Aorta (tissue), 5 donors: ENCODE measurements at regions not wholly inside any gene's neighbourhood (a gene's known extent, or its start where the extent isn't known, plus 50 kb on each side); places are given as distances from the start of the nearest gene placed in this dataset.
A peak's percentile ranks its signal among the peaks of the same experiment; 100 is the strongest.

Experiments used
- ATAC-seq: fragments of 200-7000 bp; cut with Tn5 transposase; one replicate; pipeline ENCODE4 v1.9.1; 2022; ENCODE audit warnings: moderate library complexity; ENCODE audit not compliant: low FRiP score
- DNase-seq, 2 donors: peaks; one replicate each; pipeline ENCODE4 v3.0.0-alpha.2; 2020
- H3K27ac ChIP-seq, 2 donors: one replicate each; pipeline ENCODE4 v1.5.1; 2013; ENCODE audit warnings: low read length in 2 of 2, mild to moderate bottlenecking in 2 of 2, moderate library complexity in 2 of 2, control low read depth in 1 of 2, inconsistent platforms in 1 of 2, low read depth in 1 of 2
- H3K27me3 ChIP-seq, 2 donors: one replicate each; pipeline ENCODE4 v1.6.1; 2013; ENCODE audit warnings: control low read depth in 1 of 2, low read length in 1 of 2, mild to moderate bottlenecking in 1 of 2, moderate library complexity in 1 of 2; ENCODE audit not compliant: insufficient read depth in 2 of 2, control insufficient read depth in 1 of 2
- H3K36me3 ChIP-seq, 2 donors: one replicate each; pipeline ENCODE4 v1.6.1; 2013; ENCODE audit warnings: control low read depth in 1 of 2, low read length in 1 of 2, mild to moderate bottlenecking in 1 of 2; ENCODE audit not compliant: insufficient read depth in 2 of 2, control insufficient read depth in 1 of 2
- H3K4me1 ChIP-seq, 2 donors: one replicate each; pipeline ENCODE4 v1.6.1; 2013; ENCODE audit warnings: low read length in 2 of 2, control low read depth in 1 of 2, mild to moderate bottlenecking in 1 of 2, moderate library complexity in 1 of 2; ENCODE audit not compliant: insufficient read depth in 2 of 2, control insufficient read depth in 1 of 2
- H3K4me3 ChIP-seq, 2 donors: one replicate each; pipeline ENCODE4 v1.5.1; 2013; ENCODE audit warnings: low read length in 2 of 2, control low read depth in 1 of 2, mild to moderate bottlenecking in 1 of 2
- H3K9me3 ChIP-seq: one replicate; pipeline ENCODE4 v1.6.1; 2013; ENCODE audit warnings: mild to moderate bottlenecking, low read length; ENCODE audit not compliant: control insufficient read depth
- whole genome bisulfite sequencing, 2 donors: extraction: QIAGEN DNeasy Blood & Tissue Kit; methylation state at CpG; one replicate each; pipeline ENCODE4 v1.1.7; 2013; 5-methylcytosine and 5-hydroxymethylcytosine counted together
- intact Hi-C, 2 donors: fragments of 100-400 bp; cut with DNase I; formaldehyde crosslinking; loops; one replicate each; pipeline versions ENCODE4 v1.14.2 to v1.15.0; 2022
- donor health status: healthy with polysubstance abuse.
- donor health status: Bipolar disorder and iron deficiency.
- donor health status: DM: no; HTN: no; CAD: no.
- donor health status: DM: no; HTN: no; CAD: no.
- donor health status: DM: yes; HTN: yes; CAD: no.

GRCh38 chr7:130996205-130996832 is 262.3 kb upstream of the KLF14 start:
- Histone ChIP-seq H3K36me3 (no peaks in the 10 kb centered on the region), H3K4me1 (peaks cover 0 to 15% of the 10 kb centered on the region in 2 donors), H3K4me3 (no peak overlapping the region), H3K27ac (no peak overlapping the region), H3K27me3 (no peaks in the 10 kb centered on the region), H3K9me3 (no peaks in the 10 kb centered on the region)
- ATAC-seq (no peak), DNase-seq (no peak)
- 14 to 18% methylated on average over 5 of the region's 5 CpGs for WGBS, 2 donors
- intact Hi-C loops = no loop called here

- Histone ChIP-seq H3K4me1 (peaks cover 0 to 15% of the 10 kb centered on the region in 2 donors), H3K27ac (peak overlapping the region in 1 of 2 donors; percentile 32), H3K9me3 (no peaks in the 10 kb centered on the region), H3K4me3 (no peak overlapping the region), H3K36me3 (no peaks in the 10 kb centered on the region), H3K27me3 (no peaks in the 10 kb centered on the region)
- intact Hi-C loops = no loop called here
- DNase-seq (no peak), ATAC-seq (no peak)
- 9 to 11% methylated on average over 6 of the region's 6 CpGs for WGBS, 2 donors
Observed at GRCh38 chr7:130996833-130997231, 262.8 kb upstream of the KLF14 start.

- Histone ChIP-seq H3K4me3 (no peak overlapping the region), H3K4me1 (peaks cover 0 to 11% of the 10 kb centered on the region in 2 donors), H3K36me3 (no peaks in the 10 kb centered on the region), H3K27ac (no peak overlapping the region), H3K27me3 (no peaks in the 10 kb centered on the region), H3K9me3 (peaks cover 2% of the 10 kb centered on the region)
- WGBS, 2 donors = 90 to 96% methylated on average over 3 of the region's 3 CpGs
- peak; percentile 4 for ATAC-seq
- no peak for DNase-seq
- intact Hi-C loops = no loop called here
Observed at GRCh38 chr7:130998993-130999602, 265.1 kb upstream of the KLF14 start.

- H3K4me1 ChIP-seq = peaks cover 0 to 9% of the 10 kb centered on the region in 2 donors
- peaks cover 2% of the 10 kb centered on the region for H3K9me3 ChIP-seq
- no peak overlapping the region for H3K4me3 ChIP-seq
- H3K27me3 ChIP-seq = no peaks in the 10 kb centered on the region
- ATAC-seq (no peak), DNase-seq (no peak)
- WGBS, 2 donors = 25 to 33% methylated on average over 4 of the region's 4 CpGs
- peak overlapping the region in 1 of 2 donors; percentile 67 for H3K27ac ChIP-seq
- no peaks in the 10 kb centered on the region for H3K36me3 ChIP-seq
- intact Hi-C loops = loop anchor here in 1 of 2 donors (10.0 kb wide), 1 partner anchor 105 kb away; no protein-coding TSS in a partner anchor
Observed at GRCh38 chr7:130999926-131000325, 265.9 kb upstream of the KLF14 start.

GRCh38 chr7:131000389-131000788 is 266.4 kb upstream of the KLF14 start:
- no peak for DNase-seq
- intact Hi-C loops = loop anchor here in 1 of 2 donors (10.0 kb wide), 1 partner anchor 106 kb away; no protein-coding TSS in a partner anchor
- ATAC-seq = no peak
- Histone ChIP-seq H3K27me3 (no peaks in the 10 kb centered on the region), H3K27ac (peak overlapping the region in 1 of 2 donors; percentile 67), H3K4me1 (peaks cover 0 to 9% of the 10 kb centered on the region in 2 donors), H3K4me3 (no peak overlapping the region), H3K9me3 (peaks cover 2% of the 10 kb centered on the region), H3K36me3 (no peaks in the 10 kb centered on the region)
- WGBS, 2 donors = 66 to 72% methylated on average over 6 of the region's 6 CpGs

GRCh38 chr7:131000873-131001272 is 266.9 kb upstream of the KLF14 start:
- ATAC-seq (no peak), DNase-seq (no peak)
- WGBS, 2 donors = 49 to 50% methylated on average over 2 of the region's 2 CpGs
- Histone ChIP-seq H3K4me3 (no peak overlapping the region), H3K27me3 (no peaks in the 10 kb centered on the region), H3K4me1 (peaks cover 0 to 9% of the 10 kb centered on the region in 2 donors), H3K27ac (peak overlapping the region in 1 of 2 donors; percentile 11), H3K36me3 (no peaks in the 10 kb centered on the region), H3K9me3 (peaks cover 2% of the 10 kb centered on the region)
- intact Hi-C loops = loop anchor here in 1 of 2 donors (10.0 kb wide), 1 partner anchor 106 kb away; no protein-coding TSS in a partner anchor

- intact Hi-C loops = loop anchor here in 1 of 2 donors (10.0 kb wide), 1 partner anchor 108 kb away; no protein-coding TSS in a partner anchor
- H3K27ac ChIP-seq = no peak overlapping the region
- no peak overlapping the region for H3K4me3 ChIP-seq
- peaks cover 2% of the 10 kb centered on the region for H3K9me3 ChIP-seq
- no peaks in the 10 kb centered on the region for H3K36me3 ChIP-seq
- H3K27me3 ChIP-seq = no peaks in the 10 kb centered on the region
- H3K4me1 ChIP-seq = peaks cover 1 to 4% of the 10 kb centered on the region in 2 donors
- DNase-seq (no peak), ATAC-seq (no peak)
- WGBS, 2 donors = 96 to 97% methylated on average over 1 of the region's 1 CpG
Observed at GRCh38 chr7:131002600-131002999, 268.6 kb upstream of the KLF14 start.

- 85 to 86% methylated on average over 4 of the region's 4 CpGs for WGBS, 2 donors
Observed at GRCh38 chr7:131003634-131004033, 269.6 kb upstream of the KLF14 start.

More at GRCh38 chr7:131003634-131004033, 269.6 kb upstream of the KLF14 start:
- DNase-seq (no peak), ATAC-seq (no peak)
- H3K4me1 ChIP-seq = peaks cover 1 to 8% of the 10 kb centered on the region in 2 donors
- peaks cover 2% of the 10 kb centered on the region for H3K9me3 ChIP-seq
- H3K4me3 ChIP-seq = no peak overlapping the region
- intact Hi-C loops = loop anchor here in 1 of 2 donors (10.0 kb wide), 1 partner anchor 109 kb away; no protein-coding TSS in a partner anchor
- H3K27me3 ChIP-seq = no peaks in the 10 kb centered on the region
- no peaks in the 10 kb centered on the region for H3K36me3 ChIP-seq
- no peak overlapping the region for H3K27ac ChIP-seq
